ENCODE measurements at regions not wholly inside any gene's neighbourhood (a gene's known extent, or its start where the extent isn't known, plus 50 kb on each side); places are given as distances from the start of the nearest gene placed in this dataset.

DNA sequence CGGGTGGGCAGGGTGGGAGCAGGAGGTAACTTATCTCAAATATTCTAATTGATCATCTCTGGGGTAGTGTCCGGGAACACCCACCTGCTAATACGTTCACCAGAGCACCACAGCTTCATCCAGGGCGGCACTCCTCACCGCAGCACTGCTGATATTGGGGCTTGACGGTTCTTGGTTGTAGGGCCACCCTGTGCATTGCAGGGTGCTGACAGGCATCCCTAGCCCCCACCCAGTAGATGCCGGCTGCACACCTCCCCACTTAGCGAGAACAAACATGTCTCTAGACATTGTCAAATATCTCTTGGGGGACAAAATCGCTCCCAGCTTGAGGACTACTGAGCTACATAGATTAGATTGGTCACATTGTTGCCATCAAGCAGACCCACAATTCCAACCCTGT is 73.9 kb upstream of the WASF3 start:
- Histone ChIP-seq H3K9me3 (no peaks in the 10 kb centered on the region), H3K4me1 (peaks cover 0 to 14% (median 0%) of the 10 kb centered on the region in 6 donors), H3K36me3 (no peaks in the 10 kb centered on the region), H3K4me3 (no peak overlapping the region), H3K27me3 (replicated peaks in 1 of 7) (peaks cover 0 to 5% (median 0%) of the 10 kb centered on the region in 7 donors), H3K27ac (no peak overlapping the region)
- DNase-seq, result no peak
- 80 to 94% (median 86%) methylated on average over 9 of the region's 9 CpGs for WGBS, 5 donors
- TF ChIP-seq POLR2A (IDR thresholded peaks at IDR 0.05) (no peak), POLR2AphosphoS5 (IDR thresholded peaks at IDR 0.05) (no peak)
- TF ChIP-seq, protein P1, sequence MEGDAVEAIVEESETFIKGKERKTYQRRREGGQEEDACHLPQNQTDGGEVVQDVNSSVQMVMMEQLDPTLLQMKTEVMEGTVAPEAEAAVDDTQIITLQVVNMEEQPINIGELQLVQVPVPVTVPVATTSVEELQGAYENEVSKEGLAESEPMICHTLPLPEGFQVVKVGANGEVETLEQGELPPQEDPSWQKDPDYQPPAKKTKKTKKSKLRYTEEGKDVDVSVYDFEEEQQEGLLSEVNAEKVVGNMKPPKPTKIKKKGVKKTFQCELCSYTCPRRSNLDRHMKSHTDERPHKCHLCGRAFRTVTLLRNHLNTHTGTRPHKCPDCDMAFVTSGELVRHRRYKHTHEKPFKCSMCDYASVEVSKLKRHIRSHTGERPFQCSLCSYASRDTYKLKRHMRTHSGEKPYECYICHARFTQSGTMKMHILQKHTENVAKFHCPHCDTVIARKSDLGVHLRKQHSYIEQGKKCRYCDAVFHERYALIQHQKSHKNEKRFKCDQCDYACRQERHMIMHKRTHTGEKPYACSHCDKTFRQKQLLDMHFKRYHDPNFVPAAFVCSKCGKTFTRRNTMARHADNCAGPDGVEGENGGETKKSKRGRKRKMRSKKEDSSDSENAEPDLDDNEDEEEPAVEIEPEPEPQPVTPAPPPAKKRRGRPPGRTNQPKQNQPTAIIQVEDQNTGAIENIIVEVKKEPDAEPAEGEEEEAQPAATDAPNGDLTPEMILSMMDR (IDR thresholded peaks at IDR 0.05 in 8 of 11, conservative IDR thresholded peaks at IDR 0.05 in 3 of 11), result no peak
- intact Hi-C loops (cut with DNase I; ENCODE audit: low total_unique reads), result loop anchor here (5.0 kb wide), 1 partner anchor 214 kb away; no protein-coding TSS in a partner anchor

DNA sequence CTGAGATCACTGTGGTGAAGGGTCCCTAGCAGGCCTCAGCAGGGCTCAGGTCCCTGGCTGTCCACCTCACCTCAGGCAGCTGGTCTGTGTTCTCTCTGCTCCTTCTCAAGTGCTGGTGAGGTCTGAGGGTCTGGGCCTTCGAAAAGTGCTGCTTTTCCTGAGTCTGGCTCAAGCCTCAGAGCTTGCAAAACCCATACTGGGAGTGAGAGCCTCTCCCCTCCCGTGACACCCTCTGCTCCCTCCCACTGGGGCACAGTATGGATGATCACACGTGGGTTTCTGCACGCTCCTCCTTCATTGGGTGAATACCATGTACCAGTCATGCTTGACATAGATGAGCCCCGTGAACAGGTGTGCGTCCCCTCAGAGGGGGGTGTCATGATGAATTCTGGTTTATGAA is 73.3 kb upstream of the WASF3 start:
- 78 to 89% (median 85%) methylated on average over 4 to 6 of the region's 6 CpGs for WGBS, 5 donors
- Histone ChIP-seq H3K27me3 (replicated peaks in 1 of 7) (peaks cover 0 to 7% (median 0%) of the 10 kb centered on the region in 7 donors), H3K36me3 (no peaks in the 10 kb centered on the region), H3K9me3 (no peaks in the 10 kb centered on the region), H3K4me3 (no peak overlapping the region), H3K27ac (no peak overlapping the region), H3K4me1 (peaks cover 0 to 14% (median 0%) of the 10 kb centered on the region in 6 donors)
- DNase-seq, result no peak
- TF ChIP-seq POLR2AphosphoS5 (IDR thresholded peaks at IDR 0.05) (no peak), POLR2A (IDR thresholded peaks at IDR 0.05) (no peak)
- TF ChIP-seq, protein P1 (IDR thresholded peaks at IDR 0.05 in 8 of 11, conservative IDR thresholded peaks at IDR 0.05 in 3 of 11), result no peak
- intact Hi-C loops (cut with DNase I; ENCODE audit: low total_unique reads), result loop anchor here (5.0 kb wide), 1 partner anchor 213 kb away; no protein-coding TSS in a partner anchor

DNA sequence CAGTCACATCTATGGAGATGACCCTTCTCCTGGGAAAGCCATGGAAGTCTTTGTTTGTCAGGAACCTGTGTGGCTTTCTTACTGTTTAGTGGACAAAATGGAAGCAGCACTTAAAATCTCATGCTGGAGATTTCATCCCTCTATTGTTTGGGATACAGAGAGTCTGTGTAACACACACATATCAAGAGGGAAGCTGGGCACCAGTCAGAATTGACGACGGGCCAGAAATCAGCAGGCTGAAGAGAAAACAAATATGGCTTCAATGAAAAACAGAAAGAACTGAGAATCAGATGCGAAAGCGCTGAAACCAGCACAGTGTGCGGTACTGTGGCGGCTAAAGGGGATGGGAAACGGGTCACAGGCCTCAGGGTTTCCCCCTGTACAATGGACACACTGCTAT is 72.2 kb upstream of the WASF3 start:
- WGBS, 5 donors, result 79 to 95% (median 88%) methylated on average over 7 of the region's 7 CpGs
- H3K27me3 ChIP-seq (replicated peaks in 1 of 7), result peaks cover 0 to 7% (median 0%) of the 10 kb centered on the region in 7 donors
- intact Hi-C loops (cut with DNase I; ENCODE audit: low total_unique reads), result no loop called here
- no peak for DNase-seq
- no peaks in the 10 kb centered on the region for H3K36me3 ChIP-seq
- H3K4me3 ChIP-seq, result no peak overlapping the region
- no peak overlapping the region for H3K27ac ChIP-seq
- peaks cover 0 to 14% (median 0%) of the 10 kb centered on the region in 6 donors for H3K4me1 ChIP-seq
- TF ChIP-seq, protein P1 (IDR thresholded peaks at IDR 0.05 in 8 of 11, conservative IDR thresholded peaks at IDR 0.05 in 3 of 11), result no peak
- TF ChIP-seq POLR2AphosphoS5 (IDR thresholded peaks at IDR 0.05), result no peak
- no peak for TF ChIP-seq POLR2A (IDR thresholded peaks at IDR 0.05)
- H3K9me3 ChIP-seq, result no peaks in the 10 kb centered on the region

DNA sequence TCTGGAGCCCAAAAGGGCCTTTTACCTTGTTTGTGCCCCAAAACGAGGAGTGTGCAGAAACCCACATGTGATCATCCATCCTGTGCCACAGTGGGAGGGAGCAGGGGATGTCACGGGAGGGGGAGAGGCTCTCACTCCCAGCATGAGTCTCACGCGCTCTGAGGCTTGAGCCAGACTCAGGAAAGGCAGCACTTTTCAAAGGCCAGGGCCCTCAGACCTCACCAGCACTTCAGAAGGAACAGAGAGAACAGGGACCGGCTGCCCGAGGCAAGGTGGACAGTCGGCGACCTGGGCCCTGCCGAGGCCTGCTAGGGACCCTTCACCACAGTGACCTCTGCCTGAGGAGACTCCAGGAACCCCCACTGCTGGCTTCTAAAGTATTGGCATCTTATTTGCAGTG is 71.7 kb upstream of the WASF3 start:
- Histone ChIP-seq H3K4me3 (no peak overlapping the region), H3K9me3 (no peaks in the 10 kb centered on the region), H3K27ac (no peak overlapping the region), H3K36me3 (no peaks in the 10 kb centered on the region), H3K4me1 (peaks cover 0 to 14% (median 0%) of the 10 kb centered on the region in 6 donors), H3K27me3 (replicated peaks in 1 of 7) (peaks cover 0 to 7% (median 0%) of the 10 kb centered on the region in 7 donors)
- intact Hi-C loops (cut with DNase I; ENCODE audit: low total_unique reads), result no loop called here
- no peak for DNase-seq
- 54 to 71% (median 67%) methylated on average over 6 to 9 of the region's 9 CpGs for WGBS, 5 donors
- no peak for TF ChIP-seq POLR2A (IDR thresholded peaks at IDR 0.05)
- TF ChIP-seq POLR2AphosphoS5 (IDR thresholded peaks at IDR 0.05), result no peak
- TF ChIP-seq, protein P1 (IDR thresholded peaks at IDR 0.05 in 8 of 11, conservative IDR thresholded peaks at IDR 0.05 in 3 of 11), result no peak
